ENCODE measurements at regions not wholly inside any gene's neighbourhood (a gene's known extent, or its start where the extent isn't known, plus 50 kb on each side); places are given as distances from the start of the nearest gene placed in this dataset.

DNA sequence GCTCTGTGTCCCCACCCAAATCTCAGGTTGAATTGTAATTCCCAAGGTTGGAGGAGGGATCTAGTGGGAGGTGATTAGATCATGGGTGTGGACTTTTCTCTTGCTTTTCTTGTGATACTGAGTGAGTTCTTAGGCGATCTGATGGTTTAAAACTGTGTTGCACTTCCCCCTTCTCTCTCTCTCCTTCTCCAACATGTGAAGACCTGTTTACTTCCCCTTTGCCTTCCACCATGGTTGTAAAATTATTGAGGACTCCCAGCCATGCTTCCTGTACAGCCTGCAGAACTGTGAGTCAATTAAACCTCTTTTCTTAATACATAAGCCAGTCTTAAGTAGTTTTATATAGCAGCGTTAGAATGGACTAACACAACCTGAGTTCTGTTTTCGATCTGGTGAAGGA, 738.2 kb downstream of the ARAP2 start:
- DNase-seq (ENCODE audit: low read depth) = no peak

DNA sequence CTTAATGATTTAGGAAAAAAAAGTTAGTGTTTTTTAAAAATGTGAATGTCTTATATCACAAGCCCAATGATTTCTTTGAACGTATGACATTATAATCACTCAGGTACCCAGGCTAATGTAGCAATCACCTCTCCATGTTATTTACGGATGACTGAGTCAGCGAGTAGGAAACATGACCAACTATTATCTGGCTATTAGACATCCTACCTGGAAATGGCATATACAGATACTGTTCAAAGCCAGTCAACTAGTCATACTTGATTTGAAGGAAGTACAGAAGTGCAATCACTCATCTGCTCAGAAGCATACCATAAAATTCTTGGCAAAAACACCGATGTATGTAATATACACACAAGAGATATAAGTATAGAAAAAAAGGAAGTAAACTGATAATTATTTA, 732.5 kb downstream of the ARAP2 start:
- no peak for DNase-seq (ENCODE audit: low read depth)

DNA sequence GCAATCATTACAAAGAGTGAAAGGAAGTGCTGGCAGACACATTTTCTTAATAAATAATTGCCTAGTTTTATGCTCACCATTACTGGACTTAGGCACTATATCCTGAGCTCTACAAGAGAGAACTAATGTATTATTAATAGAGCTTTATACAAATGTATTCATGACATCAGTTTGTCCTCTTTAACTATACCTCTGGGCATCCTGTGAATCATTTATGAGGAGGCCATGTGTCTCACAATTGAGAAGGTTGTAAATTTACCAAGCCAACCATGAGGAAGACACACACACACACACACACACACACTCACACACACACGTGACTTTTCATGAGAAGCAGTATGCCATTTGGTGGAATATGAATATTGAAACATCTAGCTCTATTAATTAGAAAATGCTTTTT, 728.2 kb downstream of the ARAP2 start:
- no peak for DNase-seq (ENCODE audit: low read depth)

DNA sequence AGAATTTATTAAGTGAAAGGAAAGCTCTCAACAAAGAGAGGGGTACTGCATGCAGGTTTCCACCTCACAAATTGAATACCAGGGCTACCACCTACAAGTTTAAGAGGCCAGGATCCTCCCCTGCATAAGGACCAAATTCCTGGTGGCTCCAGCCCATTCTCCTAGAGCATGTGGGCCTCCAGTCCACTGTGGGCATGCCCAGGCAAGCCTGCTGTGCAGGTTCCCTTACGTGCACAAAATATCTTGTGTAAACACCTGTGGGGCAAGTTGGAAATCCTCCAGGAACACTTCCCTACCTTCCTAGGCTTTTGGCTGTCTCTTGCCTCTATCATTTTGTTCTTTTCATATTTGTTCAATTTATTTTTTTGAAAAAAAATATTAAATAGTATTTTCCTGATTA, 724.3 kb downstream of the ARAP2 start:
- DNase-seq (ENCODE audit: low read depth) = no peak

DNA sequence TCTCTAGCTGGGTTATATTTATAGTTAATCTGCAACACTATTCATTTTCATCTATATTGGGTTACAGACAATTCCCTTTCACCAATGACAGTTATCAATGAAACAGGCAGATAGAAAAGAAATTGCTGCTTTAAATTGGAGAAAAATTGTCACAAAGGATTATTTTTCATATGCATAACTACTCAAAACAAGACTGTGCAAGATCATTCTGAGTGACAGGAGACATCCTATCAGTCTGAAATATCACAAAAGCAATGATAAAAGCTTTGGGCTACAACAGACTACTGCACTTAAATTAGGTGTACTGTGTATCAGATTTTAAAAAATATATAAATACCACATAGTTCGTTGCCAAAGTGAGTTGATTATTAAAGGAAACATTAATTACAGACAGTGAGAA, 722.6 kb downstream of the ARAP2 start:
- DNase-seq (ENCODE audit: low read depth) = no peak

DNA sequence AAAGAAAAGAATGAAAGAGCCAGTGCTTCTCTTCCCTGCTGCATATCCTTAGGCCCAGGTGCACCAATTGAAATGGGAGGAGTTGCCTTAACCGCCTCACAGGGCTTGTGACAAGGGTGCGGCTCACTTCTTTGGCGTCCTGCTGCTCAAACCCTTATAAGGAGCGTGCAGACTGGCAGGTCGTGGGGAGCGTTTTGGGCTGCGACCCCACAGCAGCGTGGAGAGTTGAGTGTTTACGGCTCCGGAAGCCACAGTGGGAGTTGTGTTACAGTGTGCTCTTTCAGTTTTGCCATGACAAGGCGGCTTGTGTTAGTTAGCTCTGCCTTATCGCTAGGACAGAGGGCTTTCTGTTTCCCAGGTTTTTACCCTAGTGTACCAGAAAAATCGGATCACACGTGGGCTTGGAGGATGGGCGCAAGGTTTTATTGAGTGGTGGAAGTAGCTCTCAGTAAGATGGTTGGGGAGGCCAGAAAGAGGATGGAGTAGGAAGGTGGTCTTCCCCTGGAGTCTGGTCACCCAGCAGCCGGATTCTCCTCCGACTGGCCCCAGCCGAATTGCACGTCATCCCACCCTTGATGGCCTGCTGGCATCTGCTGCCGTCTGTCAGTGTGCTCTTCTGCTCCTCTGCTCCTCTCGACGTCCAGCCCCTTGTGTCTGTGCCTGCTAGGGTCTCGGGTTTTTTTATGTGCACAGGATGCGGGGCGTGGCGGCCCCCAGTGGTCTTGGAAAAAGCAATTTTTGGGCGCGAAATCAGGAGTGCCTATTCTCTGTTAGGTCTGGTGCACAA, 718.9 kb downstream of the ARAP2 start:
- no peak for DNase-seq (ENCODE audit: low read depth)

DNA sequence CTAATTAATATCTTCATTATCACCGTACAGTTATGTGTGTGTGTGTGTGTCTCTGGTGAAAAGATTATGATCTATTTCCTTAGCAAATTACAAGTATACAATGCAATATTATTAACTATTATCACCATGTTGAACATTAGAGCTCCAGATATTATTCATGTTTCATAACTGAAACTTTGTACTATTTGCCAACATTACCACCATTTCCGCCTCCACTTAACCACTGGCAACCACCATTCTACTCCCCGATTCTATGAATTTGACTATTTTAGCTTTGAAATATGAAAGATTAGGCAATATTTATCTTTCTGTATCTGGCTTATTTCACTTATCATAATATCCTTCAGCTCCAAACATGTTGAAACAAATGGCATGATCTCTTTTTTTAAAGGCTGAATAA, 717.9 kb downstream of the ARAP2 start:
- no peak for DNase-seq (ENCODE audit: low read depth)

DNA sequence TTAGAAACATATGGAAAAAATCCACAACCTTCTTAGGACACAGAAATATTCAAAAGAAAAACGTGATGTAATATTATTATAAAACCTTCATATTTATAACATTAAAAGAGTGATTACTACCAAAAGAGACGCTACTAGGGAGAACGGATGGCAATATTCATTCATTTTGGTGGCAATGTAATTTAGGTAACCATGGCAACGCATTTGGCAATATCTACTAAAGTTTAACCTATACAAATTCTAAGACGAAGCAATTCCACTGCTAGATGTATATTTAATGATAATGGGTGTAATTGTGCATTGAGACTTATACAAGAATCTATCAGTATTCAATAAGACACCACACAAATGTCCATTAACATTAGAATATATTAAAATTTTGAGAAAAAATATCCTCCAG, 709.4 kb downstream of the ARAP2 start:
- DNase-seq (ENCODE audit: low read depth) = no peak

DNA sequence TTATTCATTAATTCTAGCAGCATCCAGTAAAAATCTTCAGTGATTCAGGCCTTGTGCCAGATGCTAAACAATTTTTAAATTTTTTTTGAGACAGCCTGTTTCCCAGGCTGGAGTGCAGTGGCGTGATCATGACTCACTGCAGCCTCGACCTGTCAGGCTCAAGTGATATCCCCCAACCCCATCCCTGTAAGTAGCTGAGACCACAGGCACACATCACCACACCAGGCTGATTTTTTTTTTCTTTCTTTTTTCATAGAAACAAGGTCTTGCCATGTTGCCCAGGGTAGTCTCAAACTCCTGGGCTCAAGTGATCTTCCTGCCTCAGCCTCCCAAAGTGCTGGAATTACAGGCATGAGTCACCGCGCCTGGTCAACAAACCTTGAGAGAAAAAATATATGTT, 705.5 kb downstream of the ARAP2 start:
- no peak for DNase-seq (ENCODE audit: low read depth)

DNA sequence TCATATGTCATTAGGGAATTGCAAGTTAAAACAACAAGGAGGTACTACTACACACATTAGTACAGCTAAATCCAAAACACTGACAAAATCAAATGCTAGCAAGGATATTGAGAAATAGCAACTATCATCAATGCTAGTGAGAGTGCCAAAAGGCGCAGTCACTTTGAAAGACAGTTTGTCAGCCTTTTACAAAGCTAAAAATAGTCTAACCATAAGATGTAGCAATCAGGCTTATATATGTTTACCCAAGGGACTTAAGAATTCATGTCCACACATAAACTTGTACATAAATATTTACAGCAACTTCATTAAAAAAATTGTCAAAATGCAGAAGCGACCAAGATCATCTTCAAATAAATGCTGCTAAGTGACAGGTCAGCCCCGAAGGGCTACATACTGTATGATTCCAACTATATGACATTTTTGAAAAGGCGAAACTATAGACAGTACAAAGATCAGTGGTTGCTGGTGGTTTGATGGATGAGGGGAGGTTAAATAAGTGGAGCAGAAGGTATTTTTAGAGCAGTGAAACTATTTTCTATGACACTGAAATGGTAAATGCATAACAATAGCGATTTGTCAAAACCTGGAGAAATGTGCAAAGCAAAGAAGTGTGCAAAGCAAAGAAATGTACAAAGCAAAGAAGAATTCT, 704.8 kb downstream of the ARAP2 start:
- DNase-seq (ENCODE audit: low read depth) = no peak

DNA sequence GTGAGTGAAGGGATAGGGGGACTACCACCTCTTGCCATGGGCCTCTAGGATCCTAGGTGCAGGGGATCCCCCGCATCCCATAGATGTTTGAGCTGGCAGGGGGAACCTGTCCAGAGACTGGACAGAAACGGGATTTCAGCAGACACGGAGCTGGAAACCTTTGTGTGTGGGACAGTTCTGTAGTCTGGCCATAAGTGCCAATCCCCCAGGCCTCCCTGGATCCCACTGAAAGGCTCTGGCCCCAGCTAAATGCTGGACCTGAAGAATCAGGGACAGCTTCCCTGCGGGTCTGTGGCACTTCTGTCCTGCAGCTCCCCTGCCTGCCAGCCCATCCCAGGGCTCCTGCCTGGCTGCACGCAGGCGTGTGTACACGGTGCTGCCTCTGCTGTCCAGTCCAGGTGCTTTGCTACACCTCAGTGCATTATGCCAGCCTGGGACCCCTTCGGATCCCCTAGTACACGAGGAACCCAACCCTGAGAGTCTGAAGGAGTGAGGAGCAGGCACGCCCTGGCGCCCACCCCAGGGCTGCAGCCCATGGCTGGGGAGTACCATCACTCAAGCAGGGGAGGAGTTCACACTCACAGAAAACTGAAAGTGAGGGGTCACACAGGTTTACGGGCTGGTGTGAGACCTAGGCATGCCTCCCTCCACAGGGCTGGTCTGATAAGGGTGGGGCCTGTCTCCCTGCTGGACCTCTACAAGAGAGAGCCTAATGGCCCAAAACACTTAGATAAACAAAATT, 703.0 kb downstream of the ARAP2 start:
- no peak for DNase-seq (ENCODE audit: low read depth)

DNA sequence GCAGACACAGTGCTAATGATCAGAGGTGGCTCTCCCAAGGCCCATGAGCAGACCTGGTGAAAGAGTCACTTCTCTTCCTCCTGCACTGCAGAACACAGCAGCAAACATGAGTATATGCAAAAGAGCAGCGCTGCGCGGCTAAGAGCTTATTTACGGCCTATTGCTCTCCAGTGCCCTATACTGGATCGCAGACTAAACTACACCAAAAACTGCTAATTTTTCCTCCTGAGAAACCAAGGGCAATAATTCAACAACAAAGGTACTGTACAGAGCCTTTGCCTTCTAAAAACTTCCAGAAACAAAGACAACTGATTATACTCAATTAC, 702.5 kb downstream of the ARAP2 start:
- DNase-seq (ENCODE audit: low read depth) = no peak

DNA sequence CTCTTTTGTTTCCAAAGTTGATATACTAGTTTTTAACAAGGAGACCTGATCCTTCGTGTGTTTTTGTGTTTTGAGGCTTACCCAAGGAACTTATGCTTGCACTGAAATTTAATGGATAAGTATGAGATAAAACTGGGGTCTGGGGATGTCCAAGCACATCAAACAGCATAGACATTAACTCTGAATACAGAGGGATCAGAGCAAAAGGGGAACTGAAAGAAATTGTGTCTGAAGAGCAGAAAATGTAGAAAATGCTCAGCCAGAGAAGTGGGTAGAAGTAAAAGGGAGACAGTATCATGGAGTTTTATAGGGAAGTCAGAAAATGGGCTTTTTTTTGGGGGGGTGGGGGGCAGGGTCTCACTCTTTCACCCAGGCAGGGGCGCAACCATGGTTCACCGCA, 695.4 kb downstream of the ARAP2 start:
- no peak for DNase-seq (ENCODE audit: low read depth)

DNA sequence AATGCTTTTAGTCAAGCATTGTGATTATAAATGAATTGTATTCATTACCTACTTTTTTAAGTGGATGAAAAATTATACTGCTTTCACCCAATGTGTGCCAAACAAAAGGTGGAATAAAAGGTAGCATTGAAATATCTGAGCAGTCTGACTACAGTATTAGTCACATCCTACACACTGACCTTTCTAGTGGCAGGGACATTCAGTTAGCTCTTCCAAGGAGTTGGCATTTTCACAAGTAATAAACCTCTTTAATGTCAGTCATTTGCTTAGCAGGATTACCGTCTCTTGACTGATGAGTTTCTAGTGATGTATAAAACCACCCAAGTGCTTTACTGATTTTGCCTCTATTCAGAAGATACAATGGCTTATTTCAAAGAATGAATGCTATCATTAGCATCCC, 687.9 kb downstream of the ARAP2 start:
- no peak for DNase-seq (ENCODE audit: low read depth)

DNA sequence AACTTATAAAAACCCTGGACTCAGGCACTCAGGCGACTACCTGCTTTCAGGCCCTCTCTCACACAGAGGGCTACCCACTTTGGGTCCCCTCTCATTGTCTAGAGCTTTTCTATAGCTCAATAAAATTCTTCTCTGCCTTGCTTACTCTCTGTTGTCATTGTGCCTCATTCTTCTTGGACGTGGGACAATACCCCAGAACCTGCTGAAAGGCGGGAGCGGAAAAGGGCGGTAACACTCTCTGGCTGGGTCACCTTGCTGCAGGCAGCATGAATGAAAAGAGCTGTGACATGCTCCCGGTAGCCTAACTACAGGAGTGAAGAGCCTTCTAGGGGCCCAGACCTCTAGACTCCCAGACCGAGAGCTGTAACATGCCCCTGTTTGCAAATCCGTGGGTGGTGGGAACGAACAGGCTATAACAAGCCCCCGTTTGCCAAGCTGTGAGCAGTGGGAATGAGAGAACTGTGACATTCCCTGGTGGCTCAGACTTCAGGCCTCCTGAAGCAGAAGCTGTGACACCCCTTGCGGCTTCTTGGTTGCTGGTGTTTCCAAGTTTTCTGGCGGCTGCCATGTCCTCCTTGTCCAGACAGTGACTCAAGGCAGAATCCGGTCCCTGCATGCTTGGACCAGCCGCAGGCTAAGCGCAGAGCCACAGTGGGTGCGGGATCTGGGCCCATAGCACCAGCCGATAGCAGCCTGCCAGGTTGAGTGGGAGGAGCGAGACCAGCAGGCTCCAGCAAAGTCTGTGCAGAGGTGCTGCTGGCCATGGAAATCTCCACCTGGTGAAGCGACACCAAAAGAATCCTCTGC, 684.6 kb downstream of the ARAP2 start:
- peak; percentile 0 for DNase-seq (ENCODE audit: low read depth)

DNA sequence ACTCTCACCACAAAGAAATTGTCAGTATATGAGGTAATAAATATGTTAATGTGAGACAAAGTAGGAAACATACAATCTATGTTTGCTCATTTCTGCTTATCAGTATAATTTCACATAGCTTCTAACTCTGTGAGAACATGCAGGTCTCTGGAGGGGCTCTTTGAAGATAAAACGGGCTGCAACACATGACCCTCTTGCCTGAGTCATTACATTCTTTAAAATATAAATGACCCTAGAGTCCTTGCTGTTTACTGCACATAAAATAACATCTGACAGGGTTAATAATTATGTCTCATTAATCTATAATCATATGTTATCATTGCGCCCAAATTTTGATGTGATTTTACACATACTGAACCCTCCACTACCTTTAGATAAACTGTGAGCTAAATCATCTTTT, 681.5 kb downstream of the ARAP2 start:
- no peak for DNase-seq (ENCODE audit: low read depth)

DNA sequence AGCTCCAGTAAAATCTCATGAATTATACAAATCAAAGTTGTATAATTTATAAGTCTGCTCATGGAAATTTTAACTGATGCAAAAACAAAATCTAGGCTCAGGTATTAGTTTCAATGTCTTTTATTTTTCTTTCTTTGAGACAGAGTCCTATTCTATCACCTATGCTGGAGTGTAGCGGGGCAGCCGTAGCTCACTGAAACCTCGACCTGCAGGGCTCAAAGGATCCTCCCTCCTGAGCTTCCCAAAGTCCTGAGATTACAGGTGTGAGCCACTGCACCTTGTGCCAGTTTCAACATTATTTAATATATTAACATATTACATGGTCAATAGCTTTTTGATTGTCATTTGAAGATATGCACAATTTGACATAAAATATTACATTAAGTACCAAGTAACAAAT, 678.7 kb downstream of the ARAP2 start:
- no peak for DNase-seq (ENCODE audit: low read depth)

DNA sequence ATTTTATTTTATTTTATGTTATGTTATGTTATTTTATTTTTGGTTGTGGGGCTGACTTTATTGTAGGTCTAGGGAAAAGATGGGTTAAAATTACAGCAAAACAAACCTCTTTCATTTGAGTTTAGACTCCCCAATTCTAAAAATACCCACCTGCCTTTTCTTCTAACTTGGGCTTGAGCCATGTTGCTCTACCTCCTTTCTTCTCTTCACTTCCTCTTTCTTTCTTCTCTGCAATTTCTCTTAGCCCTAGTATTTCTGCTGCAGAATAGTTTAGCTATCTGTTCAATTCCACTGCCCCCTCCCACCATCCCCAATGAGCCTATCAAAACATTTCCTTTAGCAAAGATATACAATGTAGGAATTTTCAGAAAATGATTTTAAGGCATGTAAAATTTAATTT, 653.3 kb downstream of the ARAP2 start:
- DNase-seq (ENCODE audit: low read depth) = no peak

DNA sequence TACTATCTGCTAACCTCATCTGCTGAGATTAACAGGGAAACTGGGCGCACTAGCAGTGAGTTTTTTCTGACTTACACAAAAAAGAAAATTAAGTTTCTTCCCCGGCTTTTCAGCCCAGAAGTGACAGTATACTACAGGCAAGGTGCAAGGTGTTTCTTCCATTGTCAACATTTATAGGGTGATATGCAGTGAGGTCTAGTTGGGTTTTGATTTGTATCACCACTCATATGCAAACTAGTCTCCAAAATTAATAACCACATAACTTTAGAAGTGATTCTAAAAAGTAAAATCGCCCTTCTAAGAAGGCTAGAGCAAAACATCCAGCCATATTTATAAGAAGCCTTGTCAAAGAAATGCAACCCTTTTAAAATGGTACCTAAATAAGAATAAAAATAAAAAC, 640.1 kb downstream of the ARAP2 start:
- DNase-seq (ENCODE audit: low read depth) = no peak

DNA sequence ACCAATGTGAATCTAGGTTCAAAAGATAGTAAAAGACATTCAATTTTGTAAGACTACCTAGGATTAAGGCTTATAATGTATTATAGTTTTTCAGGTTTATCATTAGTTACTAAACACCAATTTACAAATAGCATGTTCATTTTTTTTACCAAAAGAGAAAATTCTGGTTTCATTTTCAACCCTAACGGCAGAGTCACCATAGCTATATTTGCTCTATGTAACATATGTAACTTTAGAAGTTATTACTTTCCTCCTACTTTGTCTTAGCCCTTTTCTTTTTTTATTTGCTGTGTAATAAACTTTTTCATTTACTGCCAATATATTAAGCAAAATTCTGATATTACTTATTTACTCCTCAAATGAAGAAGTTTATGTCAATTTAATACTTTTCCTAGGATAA, 639.6 kb downstream of the ARAP2 start:
- DNase-seq (ENCODE audit: low read depth) = no peak

DNA sequence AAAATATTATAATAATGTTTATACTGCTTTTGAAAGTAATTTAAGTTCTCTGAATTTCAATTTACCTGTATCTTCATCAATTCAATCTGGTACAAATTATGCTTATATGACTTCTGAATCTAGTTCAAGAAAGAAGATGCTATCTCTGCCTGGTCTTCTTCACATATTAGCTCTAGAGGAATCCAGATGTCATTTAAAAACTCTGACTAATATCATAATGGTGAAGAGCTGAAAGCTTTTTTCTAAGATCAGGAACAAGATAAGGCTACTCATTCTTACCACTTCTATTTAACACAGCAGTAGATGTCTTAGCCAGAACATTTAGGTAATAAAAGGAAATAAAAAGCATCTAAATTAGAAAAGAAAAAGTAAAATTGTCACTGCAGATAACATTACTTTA, 636.1 kb downstream of the ARAP2 start:
- no peak for DNase-seq (ENCODE audit: low read depth)

DNA sequence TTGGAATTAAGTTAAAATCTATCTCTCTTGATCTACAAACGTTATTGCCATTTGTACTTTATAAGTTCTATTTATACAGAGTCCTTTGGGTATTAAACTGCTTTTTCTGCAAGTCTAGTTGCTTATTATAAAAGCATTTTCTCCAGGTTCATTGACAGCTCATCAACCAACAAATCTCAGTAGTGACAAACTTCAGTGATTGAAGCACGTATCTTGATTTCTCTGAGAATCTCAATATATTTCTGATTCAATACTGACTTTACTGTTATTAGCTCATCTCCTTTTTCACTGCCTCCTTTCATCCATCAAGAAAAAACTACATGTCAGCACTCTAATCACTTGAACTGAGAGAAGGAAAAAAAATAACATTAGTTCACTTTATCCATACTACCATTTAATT, 630.2 kb downstream of the ARAP2 start:
- DNase-seq (ENCODE audit: low read depth) = no peak

Data from LHCN-M2 (cell line).